Lower leg skin (tissue), 4 donors: ENCODE measurements at regions not wholly inside any gene's neighbourhood (a gene's known extent, or its start where the extent isn't known, plus 50 kb on each side); places are given as distances from the start of the nearest gene placed in this dataset.

ENCODE experiments used
- DNase-seq, 2 donors: peaks; one replicate each; pipeline ENCODE4 v3.0.0-alpha.2; 2019; ENCODE audit warnings: low spot score in 2 of 2
- H3K4me3 ChIP-seq: fragments of 200-600 bp; sonication (generic); 2 replicates; pipeline ENCODE4 v1.5.1; 2017; ENCODE audit warnings: mild to moderate bottlenecking, low read depth; ENCODE audit not compliant: poor library complexity, severe bottlenecking
- POLR2A ChIP-seq, 2 donors: fragments of 450-650 bp; IDR thresholded peaks; one replicate each; pipeline ENCODE4 v1.6.1; 2016 to 2017; ENCODE audit warnings: antibody characterized with exemption in 2 of 2, mild to moderate bottlenecking in 1 of 2, moderate library complexity in 1 of 2
- WGBS, 2 donors: methylation state at CpG; one replicate each; pipeline ENCODE4 v1.1.5; 2018; 5-methylcytosine and 5-hydroxymethylcytosine counted together
- intact Hi-C: fragments of 100-400 bp; cut with DNase I; formaldehyde crosslinking; loops from one replicate; pipeline ENCODE4 v1.15.0; 2023; ENCODE audit warnings: low total_unique reads
- TF ChIP-seq, protein P1 (sequence below), 3 donors: fragments of 450-650 bp; IDR thresholded peaks; one replicate each; pipeline ENCODE4 v1.5.1; 2016; ENCODE audit warnings: antibody characterized with exemption in 3 of 3, mild to moderate bottlenecking in 3 of 3, moderate library complexity in 2 of 3

DNA sequence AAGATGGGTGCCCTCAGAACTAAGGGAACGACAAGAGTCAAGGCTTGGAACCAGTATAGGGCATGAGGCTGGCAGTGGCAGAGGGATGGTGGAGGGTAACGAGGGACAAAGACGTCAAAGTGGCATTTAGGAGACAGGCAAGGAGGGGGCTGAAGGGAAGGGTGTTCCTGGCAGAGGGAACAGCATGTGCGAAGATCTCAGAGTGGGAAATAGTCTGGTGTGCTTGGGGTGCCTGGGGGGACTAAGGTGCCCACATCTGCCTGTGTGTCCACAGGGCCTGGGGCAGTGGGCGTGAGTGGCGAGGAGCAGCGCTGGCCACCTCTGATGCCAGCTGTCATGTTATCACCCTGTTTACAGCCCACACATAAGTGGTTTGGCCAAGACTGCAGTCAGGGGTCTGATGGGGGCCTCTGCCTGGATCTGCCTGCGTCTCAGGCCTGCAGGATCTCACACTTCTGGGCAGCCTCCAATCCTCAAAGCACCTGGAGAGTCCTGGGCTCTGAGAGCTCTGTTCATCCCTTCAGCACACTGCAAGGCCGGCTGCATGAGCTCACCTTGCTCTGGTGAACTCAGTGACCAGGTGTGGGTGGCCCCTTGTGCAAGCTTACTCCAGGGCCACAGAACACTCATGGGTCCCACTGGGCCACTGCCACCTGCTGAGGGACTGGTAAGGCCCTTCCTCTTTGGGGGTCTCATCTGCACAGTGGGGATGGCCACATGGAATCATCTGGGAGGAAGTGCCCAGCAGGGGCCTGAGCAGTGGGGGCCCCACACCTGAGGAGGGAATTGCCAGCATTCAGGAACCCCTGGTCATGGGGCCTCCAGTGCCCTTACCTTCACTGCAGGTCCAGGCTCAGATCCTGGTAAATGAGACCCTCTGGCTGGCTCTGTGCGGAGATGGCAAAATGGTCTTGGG, 89.7 kb upstream of the SHISAL1 start:
- no peak overlapping the region for H3K4me3 ChIP-seq
- peak in 1 of 2 donors; percentile 77 for DNase-seq
- WGBS, 2 donors, result 92 to 94% methylated on average over 10 of the region's 10 CpGs
- no peak for TF ChIP-seq POLR2A (IDR thresholded peaks at IDR 0.05)
- TF ChIP-seq, protein P1, sequence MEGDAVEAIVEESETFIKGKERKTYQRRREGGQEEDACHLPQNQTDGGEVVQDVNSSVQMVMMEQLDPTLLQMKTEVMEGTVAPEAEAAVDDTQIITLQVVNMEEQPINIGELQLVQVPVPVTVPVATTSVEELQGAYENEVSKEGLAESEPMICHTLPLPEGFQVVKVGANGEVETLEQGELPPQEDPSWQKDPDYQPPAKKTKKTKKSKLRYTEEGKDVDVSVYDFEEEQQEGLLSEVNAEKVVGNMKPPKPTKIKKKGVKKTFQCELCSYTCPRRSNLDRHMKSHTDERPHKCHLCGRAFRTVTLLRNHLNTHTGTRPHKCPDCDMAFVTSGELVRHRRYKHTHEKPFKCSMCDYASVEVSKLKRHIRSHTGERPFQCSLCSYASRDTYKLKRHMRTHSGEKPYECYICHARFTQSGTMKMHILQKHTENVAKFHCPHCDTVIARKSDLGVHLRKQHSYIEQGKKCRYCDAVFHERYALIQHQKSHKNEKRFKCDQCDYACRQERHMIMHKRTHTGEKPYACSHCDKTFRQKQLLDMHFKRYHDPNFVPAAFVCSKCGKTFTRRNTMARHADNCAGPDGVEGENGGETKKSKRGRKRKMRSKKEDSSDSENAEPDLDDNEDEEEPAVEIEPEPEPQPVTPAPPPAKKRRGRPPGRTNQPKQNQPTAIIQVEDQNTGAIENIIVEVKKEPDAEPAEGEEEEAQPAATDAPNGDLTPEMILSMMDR (IDR thresholded peaks at IDR 0.05), result no peak
- intact Hi-C loops, result no loop called here

DNA sequence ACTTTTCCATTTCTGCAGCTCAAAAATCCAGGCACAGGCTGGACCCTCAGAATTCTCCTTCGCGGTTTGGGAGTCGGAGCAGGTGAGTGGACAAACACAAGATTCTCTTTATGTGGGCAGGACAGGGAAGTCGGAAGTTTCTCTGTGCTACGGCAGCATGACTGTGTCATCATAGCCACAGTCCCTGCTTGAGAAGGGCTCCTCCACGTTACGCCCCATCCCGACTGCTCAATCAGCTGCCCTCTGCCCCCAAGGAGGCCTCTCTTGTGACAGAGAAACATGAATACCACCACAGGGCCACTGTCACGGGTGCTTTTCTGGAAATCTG, 89.0 kb upstream of the SHISAL1 start:
- TF ChIP-seq POLR2A (IDR thresholded peaks at IDR 0.05), result no peak
- TF ChIP-seq, protein P1 (IDR thresholded peaks at IDR 0.05), result no peak
- 76 to 82% methylated on average over 8 to 9 of the region's 9 CpGs for WGBS, 2 donors
- intact Hi-C loops, result no loop called here
- H3K4me3 ChIP-seq, result no peak overlapping the region
- DNase-seq, result peak in 1 of 2 donors; percentile 26

DNA sequence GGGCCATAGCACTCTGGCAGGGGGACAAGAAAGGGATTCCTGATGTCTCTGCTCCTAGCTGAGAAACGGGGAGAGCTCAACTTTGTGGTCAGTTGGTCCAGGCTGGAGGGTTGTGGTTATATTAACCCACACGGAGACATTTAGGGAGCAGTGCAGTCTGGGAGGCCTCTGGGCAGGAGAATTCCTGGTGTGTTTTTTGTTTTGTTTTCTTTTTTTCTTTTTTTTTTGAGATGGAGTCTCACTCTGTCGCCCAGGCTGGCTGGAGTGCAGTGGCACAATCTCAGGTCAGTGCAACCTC, 88.0 kb upstream of the SHISAL1 start:
- peak in 1 of 2 donors; percentile 40 for DNase-seq
- no peak overlapping the region for H3K4me3 ChIP-seq
- TF ChIP-seq POLR2A (IDR thresholded peaks at IDR 0.05), result no peak
- TF ChIP-seq, protein P1 (IDR thresholded peaks at IDR 0.05), result no peak
- intact Hi-C loops, result no loop called here
- 76 to 78% methylated on average over 3 of the region's 3 CpGs for WGBS, 2 donors

DNA sequence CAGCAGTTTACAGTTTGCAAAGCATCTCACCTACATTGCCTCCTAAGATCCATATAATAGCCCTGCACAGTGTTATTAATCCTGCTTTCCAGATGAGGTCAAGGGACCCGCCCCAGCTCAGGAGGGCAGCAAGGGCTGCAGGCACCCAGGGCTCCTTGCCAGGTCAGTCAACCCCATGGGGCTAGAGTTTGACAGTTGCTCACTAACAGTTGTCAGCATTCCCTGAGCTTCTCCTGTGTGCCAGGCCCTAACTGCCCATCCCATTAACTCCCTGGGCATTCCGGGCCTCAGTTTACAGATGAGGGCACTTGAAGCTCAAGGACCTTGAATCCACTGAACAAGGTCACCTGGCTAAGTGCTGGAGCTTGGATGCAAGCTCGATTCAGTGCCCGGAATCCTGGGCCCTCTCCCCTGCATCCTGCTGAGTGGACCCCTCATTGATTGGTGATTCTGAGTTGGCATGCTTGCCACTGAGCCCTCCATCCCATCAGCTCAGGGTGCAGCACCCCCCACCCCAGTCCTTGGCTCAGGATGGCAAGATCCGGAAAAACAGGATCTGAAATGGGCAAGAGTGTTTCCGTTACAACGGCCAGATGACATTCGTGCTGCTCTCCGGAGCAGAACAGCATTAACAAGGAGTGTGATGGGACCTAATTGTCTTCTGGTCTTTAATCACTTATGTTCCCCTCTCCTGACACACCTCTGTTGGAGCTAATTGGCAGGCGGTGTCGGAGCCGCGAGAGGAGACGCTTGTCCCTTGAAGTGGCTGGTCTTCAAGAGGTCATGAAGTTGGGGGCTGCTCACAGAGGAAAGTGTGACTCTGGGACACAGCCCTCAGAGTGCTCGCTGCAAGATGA, 87.4 kb upstream of the SHISAL1 start:
- peak in 1 of 2 donors; percentile 60 for DNase-seq
- 63 to 69% methylated on average over 15 of the region's 15 CpGs for WGBS, 2 donors
- H3K4me3 ChIP-seq, result no peak overlapping the region
- intact Hi-C loops, result no loop called here
- no peak for TF ChIP-seq POLR2A (IDR thresholded peaks at IDR 0.05)
- TF ChIP-seq, protein P1 (IDR thresholded peaks at IDR 0.05), result no peak

DNA sequence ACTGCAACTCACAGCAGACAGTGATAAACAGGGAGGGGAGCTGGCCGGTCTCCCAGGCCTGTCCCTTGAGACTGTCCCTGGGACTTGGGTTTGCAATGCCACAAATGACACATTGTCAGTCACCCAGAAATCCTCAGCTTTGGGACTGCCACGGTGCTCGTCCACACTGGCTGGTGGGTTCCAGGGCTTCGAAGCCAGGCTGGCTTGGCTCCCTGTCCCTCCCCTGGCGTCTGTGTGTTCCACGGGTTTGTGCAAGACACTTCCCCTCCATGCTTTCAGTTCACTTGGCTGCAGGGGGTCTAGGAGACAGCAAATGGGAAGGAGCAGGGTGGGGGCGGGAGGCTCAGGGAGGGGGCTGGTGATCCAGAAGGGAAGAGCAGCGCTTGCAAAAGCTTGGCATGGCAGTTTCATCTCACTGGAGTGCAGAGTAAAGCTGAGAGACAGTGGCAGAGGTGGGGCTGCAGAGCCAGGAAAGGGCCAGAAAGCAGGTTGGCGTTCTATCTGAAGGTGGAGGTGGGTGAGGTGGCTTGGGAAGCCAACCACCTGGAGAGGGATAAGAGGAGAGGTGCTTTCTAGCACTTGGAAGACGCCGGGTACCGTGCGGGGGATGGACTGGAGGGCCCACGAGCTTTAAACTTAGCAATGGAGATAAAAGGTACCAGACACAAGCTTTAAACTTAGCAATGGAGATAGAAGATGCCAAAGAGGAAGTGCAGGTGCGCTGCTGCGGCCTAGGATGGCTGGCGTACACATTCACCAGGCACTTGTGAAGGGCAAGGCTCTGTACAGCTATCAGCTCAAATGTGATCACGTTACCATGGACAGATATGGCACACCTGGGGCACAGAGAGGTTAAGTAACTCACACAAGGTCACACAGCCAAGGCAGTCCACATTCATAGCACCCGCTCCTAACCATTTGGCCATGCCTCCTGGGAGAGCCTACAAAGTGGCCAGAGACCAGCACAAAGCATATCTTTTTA, 86.4 kb upstream of the SHISAL1 start:
- intact Hi-C loops, result no loop called here
- H3K4me3 ChIP-seq, result no peak overlapping the region
- DNase-seq, result peak in 1 of 2 donors; percentile 77
- no peak for TF ChIP-seq POLR2A (IDR thresholded peaks at IDR 0.05)
- TF ChIP-seq, protein P1 (IDR thresholded peaks at IDR 0.05), result no peak
- WGBS, 2 donors, result 79 to 81% methylated on average over 16 to 19 of the region's 19 CpGs
